ENCODE measurements at regions not wholly inside any gene's neighbourhood (a gene's known extent, or its start where the extent isn't known, plus 50 kb on each side); places are given as distances from the start of the nearest gene placed in this dataset.

DNA sequence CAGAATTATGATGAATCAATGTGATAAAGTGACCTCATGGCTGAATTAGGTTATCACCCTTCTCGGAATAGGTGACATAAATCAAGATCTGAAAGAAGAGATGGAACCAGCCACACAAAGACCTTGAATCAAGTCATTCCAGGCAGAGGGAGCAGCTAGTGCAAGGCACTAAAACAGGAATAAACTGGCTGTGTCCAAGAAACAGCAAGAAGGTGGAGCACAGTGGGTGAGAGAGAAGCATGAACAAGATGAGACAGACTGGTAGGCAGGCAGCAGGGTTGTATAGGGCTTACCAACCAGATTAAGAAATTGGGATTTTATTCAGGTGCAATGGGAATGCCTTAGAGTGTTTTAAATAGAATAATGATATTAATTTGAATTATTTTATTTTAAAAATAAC is 470.3 kb downstream of the PCDH20 start:
- no peak overlapping the region for H3K4me3 Mint-ChIP-seq
- no peak overlapping the region for H3K27ac Mint-ChIP-seq
- peaks cover 10% of the 10 kb centered on the region for H3K9me3 Mint-ChIP-seq
- no peak for DNase-seq
- Histone ChIP-seq H3K36me3 (ENCODE audit: control insufficient read depth, insufficient read depth, low read length) (no peaks in the 10 kb centered on the region), H3K9ac (ENCODE audit: extremely low read depth, low read length, poor library complexity, severe bottlenecking) (no peak overlapping the region), H3K27me3 (ENCODE audit: control insufficient read depth, insufficient read depth, low read length, poor library complexity, severe bottlenecking) (no peaks in the 10 kb centered on the region), H3K4me1 (ENCODE audit: control insufficient read depth, insufficient read depth, low read length) (no peaks in the 10 kb centered on the region), H3K4me3 (ENCODE audit: low read length) (no peak overlapping the region), H3K9me3 (ENCODE audit: control insufficient read depth, low read length) (peaks cover 13% of the 10 kb centered on the region), H3K27ac (ENCODE audit: low read depth, low read length) (no peak overlapping the region)
- TF ChIP-seq CTCF (conservative IDR thresholded peaks at IDR 0.05) = no peak
- H3K27me3 Mint-ChIP-seq (ENCODE audit: insufficient read depth) = no peaks in the 10 kb centered on the region
- H3K36me3 Mint-ChIP-seq (ENCODE audit: low read depth) = peaks cover 2% of the 10 kb centered on the region
- no peaks in the 10 kb centered on the region for H3K4me1 Mint-ChIP-seq
- WGBS, 2 experiments (ENCODE audit: insufficient coverage in 1 of 2, insufficient read length in 1 of 2) = 87 to 100% methylated on average over 1 of the region's 1 CpG

DNA sequence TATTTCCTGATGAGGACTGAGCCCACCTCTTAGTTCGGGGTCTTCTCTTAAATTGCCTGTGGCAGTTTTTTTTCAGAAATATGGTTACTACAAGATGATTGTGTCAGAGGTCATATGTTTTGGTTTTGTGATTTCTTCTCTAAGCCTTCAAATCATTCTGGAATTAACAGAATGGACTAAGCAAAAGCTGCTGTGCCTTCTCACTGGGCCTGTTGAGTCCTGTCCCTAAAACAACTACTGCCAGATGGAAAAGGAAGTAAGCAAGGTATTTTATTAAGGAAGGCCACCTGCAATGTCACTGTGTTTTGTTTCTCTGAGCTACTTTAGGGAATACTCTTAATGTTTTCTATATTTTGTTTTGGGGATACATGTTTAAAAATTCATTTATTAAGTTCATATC is 470.8 kb downstream of the PCDH20 start:
- 100% methylated on average over 1 of the region's 1 CpG for WGBS, 2 experiments (ENCODE audit: insufficient coverage in 1 of 2, insufficient read length in 1 of 2)
- H3K4me1 ChIP-seq (ENCODE audit: control insufficient read depth, insufficient read depth, low read length) = no peaks in the 10 kb centered on the region
- DNase-seq = no peak
- H3K27ac ChIP-seq (ENCODE audit: low read depth, low read length) = no peak overlapping the region
- H3K27me3 ChIP-seq (ENCODE audit: control insufficient read depth, insufficient read depth, low read length, poor library complexity, severe bottlenecking) = no peaks in the 10 kb centered on the region
- Mint-ChIP-seq H3K9me3 (peaks cover 8% of the 10 kb centered on the region), H3K4me3 (no peak overlapping the region), H3K4me1 (no peaks in the 10 kb centered on the region), H3K27me3 (ENCODE audit: insufficient read depth) (no peaks in the 10 kb centered on the region), H3K36me3 (ENCODE audit: low read depth) (peaks cover 2% of the 10 kb centered on the region), H3K27ac (no peak overlapping the region)
- H3K9me3 ChIP-seq (ENCODE audit: control insufficient read depth, low read length) = peaks cover 7% of the 10 kb centered on the region
- no peak overlapping the region for H3K9ac ChIP-seq (ENCODE audit: extremely low read depth, low read length, poor library complexity, severe bottlenecking)
- H3K36me3 ChIP-seq (ENCODE audit: control insufficient read depth, insufficient read depth, low read length) = no peaks in the 10 kb centered on the region
- TF ChIP-seq CTCF (conservative IDR thresholded peaks at IDR 0.05) = no peak
- H3K4me3 ChIP-seq (ENCODE audit: low read length) = no peak overlapping the region

DNA sequence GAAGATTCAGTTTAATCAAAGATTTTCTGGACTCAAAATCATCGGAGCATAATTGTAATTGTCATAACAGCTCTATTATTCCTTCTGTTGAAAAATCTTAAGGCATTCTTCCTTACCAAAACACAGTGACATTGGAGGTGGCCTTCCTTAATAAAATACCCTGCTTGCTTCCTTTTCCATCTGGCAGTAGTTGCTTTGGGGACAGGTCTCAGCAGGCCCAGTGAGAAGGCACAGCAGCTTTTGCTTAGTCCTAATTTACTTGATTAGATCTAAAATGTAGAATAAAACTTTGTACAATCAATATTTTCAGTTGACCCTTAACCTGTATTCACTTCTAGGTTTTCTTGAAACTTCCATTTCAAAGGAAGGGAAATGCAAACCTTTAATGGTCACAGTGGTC is 471.6 kb downstream of the PCDH20 start:
- no peak for TF ChIP-seq CTCF (conservative IDR thresholded peaks at IDR 0.05)
- H3K27ac Mint-ChIP-seq = no peak overlapping the region
- 91% methylated on average over 1 of the region's 1 CpG; no CpG with 5 or more reads in 1 of the 2 experiments for WGBS, 2 experiments (ENCODE audit: insufficient coverage in 1 of 2, insufficient read length in 1 of 2)

More for the DNA sequence above, 471.6 kb downstream of the PCDH20 start:
- no peak overlapping the region for H3K4me3 Mint-ChIP-seq
- no peaks in the 10 kb centered on the region for H3K27me3 Mint-ChIP-seq (ENCODE audit: insufficient read depth)
- no peaks in the 10 kb centered on the region for H3K27me3 ChIP-seq (ENCODE audit: control insufficient read depth, insufficient read depth, low read length, poor library complexity, severe bottlenecking)
- H3K4me1 ChIP-seq (ENCODE audit: control insufficient read depth, insufficient read depth, low read length) = no peaks in the 10 kb centered on the region
- DNase-seq = no peak
- H3K27ac ChIP-seq (ENCODE audit: low read depth, low read length) = no peak overlapping the region
- peaks cover 2% of the 10 kb centered on the region for H3K36me3 Mint-ChIP-seq (ENCODE audit: low read depth)
- no peaks in the 10 kb centered on the region for H3K4me1 Mint-ChIP-seq
- H3K9me3 Mint-ChIP-seq = peaks cover 2% of the 10 kb centered on the region
- no peak overlapping the region for H3K9ac ChIP-seq (ENCODE audit: extremely low read depth, low read length, poor library complexity, severe bottlenecking)
- no peak overlapping the region for H3K4me3 ChIP-seq (ENCODE audit: low read length)
- H3K36me3 ChIP-seq (ENCODE audit: control insufficient read depth, insufficient read depth, low read length) = no peaks in the 10 kb centered on the region
- H3K9me3 ChIP-seq (ENCODE audit: control insufficient read depth, low read length) = no peaks in the 10 kb centered on the region

All from endodermal cell (in vitro differentiated cells).